ENCODE measurements at regions not wholly inside any gene's neighbourhood (a gene's known extent, or its start where the extent isn't known, plus 50 kb on each side); places are given as distances from the start of the nearest gene placed in this dataset.
A peak's percentile ranks its signal among the peaks of the same experiment; 100 is the strongest.
"Not testable (repeated sequence)": the region's sequence is repeated elsewhere in the genome, so short reads cannot be mapped to it uniquely, and the experiment has no call there.

DNA sequence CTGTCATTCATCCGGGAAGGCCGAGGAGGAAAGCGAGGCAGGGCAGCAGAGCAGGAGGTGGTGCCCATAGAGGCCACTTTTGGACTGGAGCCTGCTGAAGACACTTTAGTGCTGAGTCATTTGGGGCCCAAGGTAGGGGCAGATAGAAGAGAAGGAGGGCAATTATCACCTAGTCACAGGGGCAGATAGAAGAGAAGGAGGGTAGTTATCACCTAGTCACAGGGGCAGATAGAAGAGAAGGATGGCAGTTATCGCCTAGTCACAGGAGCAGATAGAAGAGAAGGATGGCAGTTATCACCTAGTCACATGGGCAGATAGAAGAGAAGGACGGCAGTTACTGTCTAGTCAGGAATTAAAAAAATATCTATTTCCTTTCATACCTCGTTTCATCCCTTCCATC is 1372.6 kb downstream of the FOXD4L5 start:
- not testable (repeated sequence) for DNase-seq

DNA sequence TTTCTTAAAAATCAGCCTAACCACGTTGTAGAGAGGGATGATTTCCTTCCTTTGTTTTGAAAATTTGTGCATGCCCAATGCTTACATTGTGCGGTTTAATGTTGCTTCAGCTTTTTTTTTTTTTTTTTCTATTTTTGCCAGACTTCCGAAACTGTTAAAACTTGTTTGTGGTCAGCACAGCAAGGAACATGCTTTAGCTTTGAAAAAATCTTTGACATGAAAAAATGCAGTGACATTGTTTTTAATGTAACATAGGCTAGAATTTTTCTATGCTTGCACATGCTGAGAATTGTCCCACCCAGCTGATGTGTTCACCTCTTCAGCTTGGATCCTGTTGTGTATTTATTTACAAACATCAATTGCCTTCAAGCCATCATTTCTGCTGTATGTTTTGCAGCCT is 1375.9 kb downstream of the FOXD4L5 start:
- not testable (repeated sequence) for DNase-seq

DNA sequence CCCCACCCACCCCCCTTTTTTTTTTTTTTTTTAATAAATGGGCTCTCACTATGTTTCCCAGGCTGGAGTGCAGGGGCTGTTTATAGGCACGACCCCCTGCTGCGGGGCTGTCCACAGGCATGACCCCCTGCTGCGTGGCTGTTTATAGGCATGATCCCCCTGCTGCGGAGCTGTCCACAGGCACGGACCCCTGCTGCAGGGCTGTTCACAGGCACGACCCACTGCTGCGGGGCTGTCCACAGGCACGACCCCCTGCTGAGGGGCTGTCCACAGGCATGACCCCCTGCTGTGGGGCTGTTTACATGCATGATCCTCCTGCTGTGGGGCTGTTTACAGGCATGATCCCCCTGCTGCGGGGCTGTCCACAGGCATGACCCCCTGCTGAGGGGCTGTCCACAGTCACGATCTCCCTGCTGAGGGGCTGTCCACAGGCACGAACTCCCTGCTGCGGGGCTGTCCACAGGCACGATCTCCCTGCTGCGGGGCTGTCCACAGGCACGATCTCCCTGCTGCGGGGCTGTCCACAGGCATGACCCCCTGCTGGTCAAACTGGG is 1385.3 kb downstream of the FOXD4L5 start:
- DNase-seq: not testable (repeated sequence)

DNA sequence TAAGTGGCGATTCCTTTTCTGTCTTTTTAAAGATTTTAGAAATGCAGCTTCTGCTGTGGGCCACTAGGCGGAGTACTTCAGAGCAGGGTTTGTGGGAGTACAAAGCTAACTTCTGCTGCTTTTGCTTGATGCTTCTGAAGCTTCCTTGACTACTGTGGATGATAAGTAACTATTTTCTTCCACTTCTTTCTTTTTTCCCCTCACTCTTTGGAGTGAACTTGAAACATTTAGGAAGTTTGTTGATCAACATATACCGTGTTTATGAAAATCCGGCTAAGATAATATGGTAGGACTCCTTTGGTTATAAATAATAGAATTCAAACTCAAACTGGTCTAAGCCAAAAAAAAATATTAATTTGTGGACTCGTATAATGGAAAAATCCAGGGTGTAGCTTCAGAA is 1403.6 kb downstream of the FOXD4L5 start:
- not testable (repeated sequence) for DNase-seq

DNA sequence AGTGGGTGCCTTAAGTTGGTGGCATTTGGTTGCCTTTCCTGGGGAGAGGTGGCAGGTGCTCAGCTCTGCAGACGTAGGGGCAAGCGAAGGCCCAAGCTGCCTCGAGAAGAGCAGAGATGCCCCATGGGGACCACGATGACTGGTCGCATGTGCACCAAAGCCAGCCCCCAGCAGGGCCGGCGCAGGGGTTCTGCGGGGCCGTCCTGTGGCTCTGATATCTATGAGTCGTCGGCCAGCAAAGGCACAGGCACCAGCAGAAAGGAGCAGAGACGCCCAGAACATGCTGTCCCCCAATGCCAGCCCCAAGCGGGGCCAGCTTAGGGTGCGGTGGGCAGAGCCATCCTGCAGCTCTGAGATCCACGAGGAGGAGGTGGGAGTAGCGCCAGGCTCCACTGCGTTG is 1408.6 kb downstream of the FOXD4L5 start:
- DNase-seq: not testable (repeated sequence)

DNA sequence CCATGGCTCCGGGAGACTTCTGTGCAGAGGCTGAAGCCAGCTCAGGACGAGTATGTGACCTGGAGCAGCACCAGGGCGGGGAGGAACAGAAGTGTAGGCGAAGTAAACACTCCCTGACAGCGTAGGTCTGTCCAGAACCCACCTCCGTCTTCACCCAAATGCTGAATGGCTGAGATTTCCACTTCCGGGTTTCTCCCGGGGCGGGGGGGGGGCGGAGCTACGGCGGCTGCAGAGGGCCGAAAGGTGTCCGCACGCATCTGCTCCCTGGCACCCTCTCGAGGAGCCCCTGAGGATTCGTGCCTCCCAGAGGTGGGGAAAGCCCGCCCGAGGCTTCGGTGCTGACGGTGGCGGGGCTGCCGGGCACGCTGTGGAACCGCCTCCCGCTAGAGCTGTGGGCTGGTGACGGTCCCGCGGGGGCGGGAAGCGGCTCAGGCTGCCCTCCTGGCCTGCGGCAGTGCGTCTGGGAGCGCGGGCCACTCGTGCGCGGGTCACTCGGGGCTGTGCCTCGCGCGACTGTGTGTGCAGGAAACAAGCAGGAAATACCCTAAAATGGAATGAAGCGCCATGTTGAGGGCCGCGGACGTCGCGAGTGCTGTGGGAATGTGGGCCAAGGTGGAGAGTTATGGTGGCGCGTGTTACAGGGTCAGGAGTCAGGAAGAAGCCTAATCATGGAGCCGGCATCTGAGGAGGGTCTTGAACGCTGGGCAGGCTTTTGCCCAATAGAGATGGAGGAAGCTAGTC is 1425.4 kb downstream of the FOXD4L5 start:
- DNase-seq: no peak

DNA sequence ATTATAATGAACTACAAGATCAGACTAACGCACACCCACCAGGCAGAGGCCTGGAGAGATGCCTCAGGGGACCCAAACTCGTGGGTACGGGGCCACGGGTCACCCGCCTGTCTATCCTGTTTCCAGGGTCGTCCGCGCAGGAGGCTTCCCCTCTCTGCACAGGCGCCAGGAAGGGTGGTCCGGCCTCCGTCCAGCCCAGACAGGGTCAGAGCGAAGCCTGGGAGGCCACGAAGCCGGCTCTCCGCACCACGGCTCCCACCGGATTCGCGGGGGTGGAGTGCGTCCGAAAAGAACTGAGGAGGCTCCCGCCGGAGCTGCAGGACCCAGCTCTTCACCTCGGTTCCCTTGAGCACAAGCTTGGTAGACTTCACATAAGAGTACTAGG is 1425.9 kb downstream of the FOXD4L5 start:
- not testable (repeated sequence) for DNase-seq

DNA sequence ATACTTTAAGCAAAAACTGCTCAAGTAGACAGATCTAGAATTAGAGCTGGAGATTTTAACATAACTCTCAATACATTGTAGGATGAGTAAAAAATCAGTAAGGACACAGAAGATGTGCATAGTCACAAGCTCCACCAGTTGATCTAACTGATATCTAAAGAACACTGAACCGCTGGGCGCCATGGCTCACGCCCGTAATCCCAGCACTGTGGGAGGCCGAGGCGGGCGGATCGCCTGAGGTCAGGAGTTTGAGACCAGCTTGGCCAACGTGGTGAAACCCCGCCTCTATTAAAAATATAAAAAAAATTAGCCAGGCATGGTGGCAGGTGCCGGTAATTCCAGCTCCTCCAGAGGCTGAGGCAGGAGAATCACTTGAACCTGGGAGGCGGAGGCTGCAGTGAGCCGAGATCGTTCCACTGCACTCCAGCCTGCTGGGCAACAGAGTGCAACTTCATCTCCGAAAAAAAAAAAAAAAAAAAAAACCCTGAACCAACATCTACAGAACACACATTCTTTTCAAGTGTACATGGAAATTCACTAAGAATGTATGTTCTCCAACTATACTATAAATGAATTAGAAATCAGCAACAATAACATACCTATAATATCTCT is 1431.8 kb downstream of the FOXD4L5 start:
- DNase-seq: not testable (repeated sequence)

DNA sequence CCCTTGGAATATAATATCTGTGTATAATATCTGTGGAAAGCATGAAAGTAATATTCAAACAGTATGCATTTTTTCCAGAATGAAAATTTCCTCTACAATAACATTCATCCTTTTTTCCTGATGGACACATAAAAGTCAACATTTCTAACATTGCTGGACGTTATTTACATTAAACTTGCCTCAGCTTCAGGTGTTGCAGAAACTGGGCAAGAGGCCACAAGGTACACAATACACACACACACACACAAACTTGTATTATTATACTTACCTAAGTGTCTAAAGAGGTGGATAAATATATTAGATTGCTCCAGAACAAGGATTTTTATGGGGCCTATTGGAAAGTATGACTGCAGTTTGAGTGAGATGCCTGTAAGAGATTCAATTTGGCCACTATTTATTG is 1460.2 kb downstream of the FOXD4L5 start:
- not testable (repeated sequence) for DNase-seq

DNA sequence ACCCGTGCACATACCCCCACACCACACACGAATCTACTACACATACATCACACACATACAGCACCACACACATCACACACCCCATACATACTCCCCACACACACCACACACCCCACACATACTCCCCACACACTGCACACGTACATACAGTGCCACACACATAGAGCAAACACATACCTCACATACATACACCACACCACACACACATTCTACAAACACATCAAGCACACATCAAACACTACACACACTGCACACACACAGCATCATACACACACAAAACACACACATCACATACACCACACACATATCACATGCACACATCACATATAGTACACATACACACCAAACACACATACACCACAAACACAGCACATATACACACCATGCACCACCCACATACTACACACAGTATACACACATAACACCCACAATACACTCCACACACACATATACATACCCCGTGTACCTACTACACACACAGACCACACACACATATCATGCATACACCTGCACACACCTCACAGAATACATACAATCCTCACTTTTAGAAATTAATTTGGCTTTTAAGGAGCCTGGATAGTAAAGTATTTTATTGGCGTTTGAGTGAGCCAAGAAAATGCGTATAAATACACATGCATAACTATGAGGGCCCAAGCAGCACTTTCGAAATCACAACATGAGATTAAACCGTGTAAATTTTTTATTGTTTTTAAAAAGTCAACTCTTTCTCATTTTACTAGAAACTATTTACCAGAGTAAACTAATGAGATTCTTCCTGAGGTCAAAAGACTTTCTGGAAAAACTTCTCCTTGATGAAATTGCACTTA is 1461.4 kb downstream of the FOXD4L5 start:
- DNase-seq: not testable (repeated sequence)

DNA sequence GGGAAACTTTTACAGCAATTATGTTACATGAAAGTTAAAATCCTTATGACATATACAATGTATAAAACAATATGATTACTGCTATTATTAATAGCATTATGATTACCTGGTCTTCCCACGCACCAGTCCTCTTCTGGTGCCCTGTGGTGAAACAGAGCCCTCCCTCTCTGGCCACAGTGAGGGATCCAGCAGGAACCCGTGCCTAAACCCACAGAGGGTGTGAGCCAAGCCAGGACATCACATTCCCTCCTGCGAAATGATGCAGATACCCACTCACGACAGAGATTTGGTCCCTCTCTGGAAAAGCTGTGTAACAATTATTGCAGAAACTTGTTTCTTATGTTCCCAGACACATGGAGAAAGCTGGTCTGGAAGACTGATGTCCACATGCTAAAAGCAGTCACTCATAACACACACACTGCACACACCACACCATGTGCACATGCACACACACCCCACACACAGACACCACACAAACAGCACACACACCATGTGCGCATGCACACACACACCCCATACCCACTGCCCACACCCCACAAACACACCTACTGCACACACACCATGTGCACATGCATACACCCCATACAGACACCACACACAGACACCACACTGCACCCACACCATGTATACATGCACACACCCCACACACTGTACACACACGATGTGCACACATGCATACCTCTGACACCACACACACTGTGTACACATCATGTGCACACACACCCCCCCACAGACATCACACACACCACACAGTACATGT is 1462.2 kb downstream of the FOXD4L5 start:
- not testable (repeated sequence) for DNase-seq

DNA sequence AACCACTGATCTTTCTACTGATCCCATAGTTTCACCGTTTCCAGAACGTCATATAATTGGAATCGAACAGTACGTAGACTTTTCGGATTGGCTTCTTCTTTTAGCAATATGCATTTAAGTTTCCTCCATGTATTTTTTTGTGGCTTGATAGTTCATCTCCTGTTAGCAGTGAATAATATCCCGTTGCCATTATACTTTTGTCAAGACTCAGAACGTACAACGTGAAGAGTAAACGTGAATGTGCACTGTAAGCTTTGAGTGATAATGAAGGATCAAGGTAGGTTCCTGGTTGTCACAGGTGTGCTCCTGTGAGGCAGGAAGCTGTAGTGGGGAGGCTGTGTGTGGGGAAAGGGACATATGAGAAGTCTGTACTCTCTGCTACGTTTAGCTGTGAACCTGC is 1463.7 kb downstream of the FOXD4L5 start:
- not testable (repeated sequence) for DNase-seq

DNA sequence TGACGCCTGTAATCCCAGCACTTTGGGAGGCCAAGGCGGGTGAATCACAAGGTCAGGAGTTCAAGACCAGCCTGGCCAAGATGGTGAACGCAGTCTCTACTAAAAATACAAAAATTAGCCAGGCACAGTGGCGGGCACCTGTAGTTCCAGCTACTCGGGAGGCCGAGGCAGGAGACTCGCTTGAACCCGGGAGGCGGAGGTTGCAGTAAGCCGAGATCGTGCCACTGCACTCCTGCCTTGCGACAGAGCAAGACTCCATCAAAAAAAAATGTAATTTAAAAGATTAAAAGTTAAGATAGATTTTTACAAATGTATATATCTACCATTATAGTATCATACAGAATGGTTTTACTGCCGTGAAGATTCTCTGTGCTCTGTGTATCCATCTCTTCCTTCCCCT is 1464.1 kb downstream of the FOXD4L5 start:
- DNase-seq: not testable (repeated sequence)

DNA sequence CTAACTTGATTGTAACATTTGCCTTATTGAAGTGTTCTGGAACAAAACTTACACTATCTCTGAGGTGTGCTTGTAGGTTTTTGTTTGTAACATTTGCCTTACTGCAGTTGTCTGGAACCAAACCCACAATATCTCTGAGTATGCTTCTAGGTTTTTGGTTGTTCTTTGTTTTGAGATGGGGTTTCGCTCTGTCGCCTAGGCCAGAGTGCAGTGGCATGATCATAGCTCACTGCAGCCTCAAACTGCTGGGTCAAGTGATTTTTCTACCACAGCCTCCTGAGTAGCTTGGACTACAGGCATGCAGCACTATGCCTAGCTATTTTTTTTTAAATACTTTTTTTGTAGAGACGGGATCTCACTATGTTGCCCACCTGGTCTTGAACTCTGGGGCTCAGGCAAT is 1464.6 kb downstream of the FOXD4L5 start:
- DNase-seq: not testable (repeated sequence)

DNA sequence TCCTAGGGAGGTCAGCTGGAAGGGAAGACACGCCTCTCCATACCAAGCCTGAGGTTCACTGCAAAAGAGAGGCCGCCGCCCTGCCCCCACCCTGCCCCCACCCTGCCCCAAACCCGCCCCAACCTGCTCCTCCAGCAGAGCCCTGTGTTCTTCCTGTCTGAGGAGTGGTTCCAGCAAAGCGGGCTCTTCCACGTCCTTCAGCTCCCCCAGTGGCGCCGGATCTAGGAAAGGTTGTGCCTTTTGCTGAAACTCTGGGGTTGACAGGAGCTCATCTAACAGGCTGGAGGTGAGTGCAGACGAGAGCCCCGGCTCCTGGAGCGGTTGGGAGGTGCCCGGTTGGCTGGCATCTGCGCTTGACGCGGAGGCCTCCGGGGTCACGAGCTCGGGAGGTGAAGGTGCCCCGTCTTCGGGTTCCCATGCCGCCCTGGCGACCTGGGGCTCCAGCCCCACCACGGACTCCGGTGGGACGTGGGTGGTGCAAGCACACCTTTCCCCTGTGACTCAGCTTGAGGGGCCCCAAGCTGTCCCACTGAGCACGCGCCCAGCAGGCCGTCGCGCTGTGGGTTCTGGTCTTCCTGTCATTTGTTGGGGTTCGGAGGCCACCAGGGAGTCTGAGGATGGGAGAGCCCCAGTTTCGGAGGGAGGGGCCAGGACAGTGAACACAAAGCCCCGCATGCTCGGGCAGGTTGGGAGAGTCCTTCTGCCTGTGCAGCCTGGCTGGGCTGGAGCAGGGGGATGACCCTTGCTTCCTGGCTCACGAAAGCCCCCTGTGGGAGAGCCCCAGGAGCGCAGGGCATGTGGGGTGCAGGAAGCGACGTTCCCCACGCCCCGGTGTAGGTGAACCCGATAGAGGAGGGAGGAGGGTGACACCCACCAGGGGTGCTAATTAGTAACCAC is 1467.1 kb downstream of the FOXD4L5 start:
- DNase-seq: peak; percentile 66

DNA sequence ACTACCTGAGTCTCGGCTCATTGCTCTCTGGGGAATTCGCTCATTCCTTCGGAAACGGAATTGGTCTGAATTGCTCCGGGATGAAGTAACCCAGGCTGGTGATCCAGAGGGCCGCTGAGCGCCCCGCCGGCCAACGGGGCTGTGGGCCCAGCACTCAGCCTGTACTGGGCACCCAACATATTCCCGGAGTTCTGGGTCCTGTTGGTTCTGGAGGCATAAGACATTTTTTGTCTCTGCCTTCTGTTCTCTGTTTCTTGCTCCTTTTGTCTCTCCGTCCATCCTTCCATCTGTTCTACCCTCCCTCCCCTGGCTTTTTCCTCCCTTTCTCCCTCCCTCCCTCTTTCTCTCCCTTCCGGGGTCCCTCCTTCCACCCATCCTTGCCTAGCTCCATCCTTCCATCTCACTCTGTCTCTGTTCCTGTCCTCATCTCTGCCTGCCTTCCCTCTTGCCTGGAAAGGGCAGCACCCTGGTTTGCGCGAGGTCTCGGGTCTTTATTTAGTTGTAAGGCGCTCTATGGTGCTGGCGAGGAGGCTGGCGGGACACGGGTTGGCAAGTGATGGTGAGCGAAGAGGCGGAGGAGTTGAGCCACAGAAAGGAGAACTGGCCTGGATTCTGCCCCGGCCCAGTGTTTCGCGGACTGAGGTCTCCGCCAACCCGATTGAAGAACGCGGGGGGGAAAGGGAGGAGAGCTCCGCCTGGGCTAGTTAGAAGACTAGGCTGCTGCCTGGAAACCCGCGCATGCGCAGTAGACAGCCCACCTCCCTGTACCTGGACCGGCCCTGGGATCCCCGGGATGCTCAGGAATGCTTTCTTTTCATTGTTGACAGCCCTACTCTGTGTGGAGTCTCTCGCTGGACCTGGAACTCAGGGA is 1468.0 kb downstream of the FOXD4L5 start:
- DNase-seq: peak; percentile 84

DNA sequence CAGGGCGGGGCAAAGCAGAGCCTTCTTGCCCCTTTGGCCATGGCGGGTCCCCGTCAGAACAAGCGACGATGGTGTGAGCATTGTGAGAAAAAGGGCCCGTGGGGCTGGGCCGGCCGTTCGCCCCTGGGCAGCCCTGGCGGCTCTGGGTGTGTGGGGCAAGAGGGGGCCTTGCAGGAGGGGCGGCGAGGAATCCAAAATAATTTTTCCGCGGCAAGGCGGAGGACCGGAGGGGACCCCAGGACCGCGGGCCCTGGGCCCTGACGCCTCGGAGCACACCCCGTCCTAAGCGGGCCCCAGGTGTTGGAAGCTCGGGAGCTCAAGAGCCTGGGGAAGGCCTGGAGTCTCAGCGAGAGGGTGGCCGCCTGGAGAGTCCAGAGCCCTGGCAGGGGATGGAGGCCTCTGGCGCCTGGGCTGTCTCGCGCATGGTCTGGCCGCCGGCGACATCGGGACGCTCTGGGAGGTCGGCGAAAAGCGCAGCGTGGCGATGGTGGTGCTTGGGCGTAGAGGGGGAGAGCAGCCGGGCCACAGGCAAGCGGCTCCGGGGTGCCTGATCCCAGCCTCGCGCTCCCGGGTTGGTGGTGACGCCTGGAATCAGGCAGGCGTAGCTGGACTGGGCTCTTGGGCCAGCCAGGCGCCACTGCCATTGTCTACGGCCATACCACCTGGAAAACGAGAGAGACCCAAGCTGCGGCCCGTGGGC is 1469.9 kb downstream of the FOXD4L5 start:
- DNase-seq: not testable (repeated sequence)

DNA sequence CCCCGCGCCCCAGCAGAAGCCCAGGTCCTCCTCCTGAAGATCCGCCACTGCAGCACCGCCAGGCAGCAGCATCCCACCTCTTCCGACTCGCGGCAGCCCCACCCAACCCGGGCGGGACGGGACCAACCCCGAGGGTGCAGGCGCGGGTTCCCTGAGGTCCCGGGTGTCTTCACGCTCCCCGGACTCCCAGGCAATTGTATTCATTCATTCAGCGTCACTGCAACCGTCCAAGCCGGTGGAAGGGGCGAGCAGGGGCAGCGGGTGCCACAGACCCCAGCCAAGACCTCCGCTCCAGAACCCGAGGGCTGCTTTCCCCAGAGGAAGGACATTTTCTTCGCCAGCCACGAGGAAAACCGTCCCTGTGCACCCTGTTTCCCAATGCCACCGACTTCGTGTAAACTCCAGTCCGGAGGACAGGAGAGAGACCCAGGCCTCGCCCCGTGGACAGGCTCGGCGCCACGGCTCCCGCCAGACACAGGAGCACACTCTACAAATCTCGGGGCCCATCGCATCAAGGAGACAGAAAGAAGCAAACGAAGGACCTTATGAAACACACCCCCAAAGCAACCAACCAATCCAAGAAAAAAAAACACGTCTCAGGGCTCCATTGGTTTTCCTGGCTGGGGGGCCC is 1471.5 kb downstream of the FOXD4L5 start:
- not testable (repeated sequence) for DNase-seq

DNA sequence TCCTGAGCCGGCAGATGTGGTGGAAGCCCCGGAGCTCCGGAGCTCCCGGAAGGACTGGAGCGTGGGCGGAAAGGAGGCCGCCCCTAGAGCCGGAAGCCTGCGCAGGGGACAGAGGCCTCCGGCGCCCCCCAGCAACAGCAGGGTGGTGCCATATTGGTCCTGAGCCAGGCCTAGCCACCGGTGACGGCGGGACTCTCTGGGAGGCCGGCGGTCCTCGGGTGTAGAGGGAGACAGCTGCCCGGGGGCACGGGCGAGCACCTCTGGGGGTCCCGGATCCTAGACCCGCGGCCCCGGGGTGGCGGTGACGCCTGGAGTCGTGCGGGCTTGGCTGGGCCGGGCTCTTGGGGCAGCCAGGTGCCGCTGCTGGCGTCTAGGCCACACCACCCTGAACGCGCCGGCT is 1472.2 kb downstream of the FOXD4L5 start:
- DNase-seq: not testable (repeated sequence)
